GM23338 (cell line): ENCODE measurements at regions not wholly inside any gene's neighbourhood (a gene's known extent, or its start where the extent isn't known, plus 50 kb on each side); places are given as distances from the start of the nearest gene placed in this dataset.

ENCODE experiments used
- ATAC-seq: fragments of 200-7000 bp; cut with Tn5 transposase; 3 replicates; pipeline ENCODE4 v1.9.1; 2020
- DNase-seq: peaks from one replicate; pipeline ENCODE4 v3.0.0-alpha.2; 2015; ENCODE audit warnings: low spot score
- H2AFZ ChIP-seq: fragments of 200-600 bp; sonication (generic); 2 replicates; pipeline ENCODE4 v1.8.0; 2016; ENCODE audit warnings: antibody characterized with exemption, mild to moderate bottlenecking, moderate library complexity
- H3F3A ChIP-seq: fragments of 200-600 bp; sonication (generic); replicated peaks from 2 replicates; pipeline ENCODE4 v1.8.0; 2017; ENCODE audit warnings: antibody characterized with exemption, mixed run types, low read depth
- H3K27ac ChIP-seq: fragments of 200-600 bp; sonication (generic); 2 replicates; pipeline ENCODE4 v1.6.1; 2016; ENCODE audit warnings: low read depth
- H3K27me3 ChIP-seq: fragments of 200-600 bp; sonication (generic); 2 replicates; pipeline ENCODE4 v1.8.0; 2016; ENCODE audit warnings: mild to moderate bottlenecking, mixed run types, moderate library complexity; ENCODE audit not compliant: insufficient read depth
- H3K36me3 ChIP-seq: fragments of 200-600 bp; sonication (generic); 2 replicates; pipeline ENCODE4 v1.8.0; 2016; ENCODE audit warnings: mild to moderate bottlenecking; ENCODE audit not compliant: insufficient read depth
- H3K4me1 ChIP-seq: fragments of 200-600 bp; sonication (generic); 2 replicates; pipeline ENCODE4 v1.8.0; 2016; ENCODE audit warnings: mild to moderate bottlenecking, moderate library complexity; ENCODE audit not compliant: insufficient read depth
- H3K4me2 ChIP-seq: fragments of 200-600 bp; sonication (generic); 2 replicates; pipeline ENCODE4 v1.7.1; 2017; ENCODE audit warnings: mixed run types
- H3K4me3 ChIP-seq: fragments of 200-600 bp; sonication (generic); 2 replicates; pipeline ENCODE4 v1.6.1; 2016; ENCODE audit warnings: mixed run types
- H3K79me2 ChIP-seq: fragments of 200-600 bp; sonication (generic); replicated peaks from 2 replicates; pipeline ENCODE4 v1.8.0; 2017; ENCODE audit warnings: mild to moderate bottlenecking; ENCODE audit not compliant: insufficient read depth
- H3K9me2 ChIP-seq: fragments of 200-600 bp; sonication (generic); 2 replicates; pipeline ENCODE4 v1.8.0; 2017; ENCODE audit not compliant: insufficient read depth
- H4K20me1 ChIP-seq: fragments of 200-600 bp; sonication (generic); replicated peaks from 2 replicates; pipeline ENCODE4 v1.8.0; 2017; ENCODE audit warnings: mild to moderate bottlenecking; ENCODE audit not compliant: insufficient read depth
- H3K27ac Mint-ChIP-seq: 2 replicates; pipeline ENCODE4 v1.8.0; 2020; ENCODE audit warnings: inconsistent platforms, mild to moderate bottlenecking, moderate library complexity, mixed read lengths
- H3K27me3 Mint-ChIP-seq: 3 replicates; pipeline ENCODE4 v1.8.0; 2022; ENCODE audit warnings: low read depth, mild to moderate bottlenecking, moderate library complexity, mixed read lengths, inconsistent platforms; ENCODE audit not compliant: insufficient read depth, poor library complexity
- H3K36me3 Mint-ChIP-seq: 3 replicates; pipeline ENCODE4 v1.8.0; 2021; ENCODE audit warnings: low read depth, mild to moderate bottlenecking, inconsistent platforms, moderate library complexity, mixed read lengths
- H3K4me1 Mint-ChIP-seq: 3 replicates; pipeline ENCODE4 v1.8.0; 2020; ENCODE audit warnings: mild to moderate bottlenecking, inconsistent platforms, mixed read lengths
- H3K4me3 Mint-ChIP-seq: 3 replicates; pipeline ENCODE4 v1.8.0; 2021; ENCODE audit warnings: moderate library complexity, mild to moderate bottlenecking, inconsistent platforms, mixed read lengths
- H3K9me3 Mint-ChIP-seq: 3 replicates; pipeline ENCODE4 v1.8.0; 2020; ENCODE audit warnings: moderate library complexity, mild to moderate bottlenecking, inconsistent platforms, mixed read lengths
- CREB1 ChIP-seq: fragments of 250-450 bp; sonication (Bioruptor Pico); IDR thresholded peaks from 2 replicates; pipeline ENCODE4 v1.5.0; 2020; ENCODE audit warnings: low read depth, mild to moderate bottlenecking, moderate library complexity
- CTCF ChIP-seq, 2 experiments: fragments of 200-600 bp in 1 of 2; sonication (generic) in 1 of 2; conservative IDR thresholded peaks; 2 replicates each; pipeline versions ENCODE4 v1.5.1 to v1.6.1; 2016 to 2017; ENCODE audit warnings: antibody characterized with exemption in 2 of 2, low read depth in 2 of 2, mild to moderate bottlenecking in 2 of 2, moderate library complexity in 1 of 2
- ETS1 ChIP-seq: IDR thresholded peaks from 2 replicates; pipeline ENCODE4 v1.6.1; 2016; ENCODE audit warnings: antibody characterized with exemption
- EZH2 ChIP-seq: fragments of 200-600 bp; sonication (generic); IDR thresholded peaks from one replicate; pipeline ENCODE4 v1.8.0; 2017; ENCODE audit warnings: antibody characterized with exemption, mild to moderate bottlenecking, low read depth; ENCODE audit not compliant: unreplicated experiment
- EZH2phosphoT487 ChIP-seq: fragments of 200-600 bp; sonication (generic); IDR thresholded peaks from one replicate; pipeline ENCODE4 v1.8.1; 2018; ENCODE audit warnings: antibody characterized with exemption; ENCODE audit not compliant: unreplicated experiment
- JUNB ChIP-seq: IDR thresholded peaks from one replicate; pipeline ENCODE4 v1.6.1; 2016; ENCODE audit warnings: antibody characterized with exemption; ENCODE audit not compliant: unreplicated experiment
- NANOG ChIP-seq: IDR thresholded peaks from 2 replicates; pipeline ENCODE4 v1.6.1; 2016; ENCODE audit warnings: antibody characterized with exemption, borderline replicate concordance
- POLR2AphosphoS5 ChIP-seq: IDR thresholded peaks from 2 replicates; pipeline ENCODE4 v1.6.1; 2016; ENCODE audit warnings: antibody characterized with exemption, low read depth
- REST ChIP-seq: IDR thresholded peaks from one replicate; pipeline ENCODE4 v1.6.1; 2018; ENCODE audit warnings: antibody characterized with exemption; ENCODE audit not compliant: unreplicated experiment
- STAT1 ChIP-seq: IDR thresholded peaks from one replicate; pipeline ENCODE4 v1.6.1; 2016; ENCODE audit warnings: antibody characterized with exemption; ENCODE audit not compliant: unreplicated experiment
- ZNF114 ChIP-seq: fragments of 250-450 bp; sonication (Bioruptor Pico); IDR thresholded peaks from 2 replicates; pipeline ENCODE4 v1.5.0; 2020; ENCODE audit warnings: mild to moderate bottlenecking, moderate library complexity
- ZNF331 ChIP-seq: fragments of 250-450 bp; sonication (Bioruptor Pico); IDR thresholded peaks from 2 replicates; pipeline ENCODE4 v1.5.0; 2020; ENCODE audit warnings: low read depth, mild to moderate bottlenecking, moderate library complexity
- ZNF462 ChIP-seq: fragments of 250-450 bp; sonication (Bioruptor Pico); IDR thresholded peaks from 2 replicates; pipeline ENCODE4 v1.5.0; 2020; ENCODE audit warnings: mild to moderate bottlenecking, moderate library complexity

- peaks cover 13% of the 10 kb centered on the region; the same call in 2 of the 3 replicates for H3K9me3 Mint-ChIP-seq
- H3K27me3 Mint-ChIP-seq = peaks cover 2% of the 10 kb centered on the region
- ATAC-seq = no peak
- Histone ChIP-seq H3K79me2 (no peaks in the 10 kb centered on the region), H2AFZ (no peak overlapping the region), H3K4me3 (no peak overlapping the region), H3K27ac (no peak overlapping the region), H3K27me3 (no peaks in the 10 kb centered on the region), H3K4me1 (no peaks in the 10 kb centered on the region; the same call in 1 of the 2 replicates), H3K4me2 (no peak overlapping the region), H4K20me1 (no peaks in the 10 kb centered on the region), H3K9me2 (no peaks in the 10 kb centered on the region), H3F3A (no peaks in the 10 kb centered on the region), H3K36me3 (no peaks in the 10 kb centered on the region)
- no peak overlapping the region for H3K27ac Mint-ChIP-seq
- no peak for DNase-seq
- peaks cover 20% of the 10 kb centered on the region; the same call in 2 of the 3 replicates for H3K36me3 Mint-ChIP-seq
- peaks cover 19% of the 10 kb centered on the region for H3K4me1 Mint-ChIP-seq
- TF ChIP-seq ZNF462 (no peak), ZNF114 (CRISPR knock-in tag) (no peak), EZH2phosphoT487 (no peak), EZH2 (no peak), CTCF (conservative IDR thresholded peaks at IDR 0.05; ENCODE audit: low read depth in 2 of 2) (no peak), POLR2AphosphoS5 (no peak), JUNB (no peak), NANOG (no peak), CREB1 (CRISPR knock-in tag) (no peak), STAT1 (no peak), REST (no peak), ETS1 (no peak), ZNF331 (CRISPR knock-in tag) (no peak)
- H3K4me3 Mint-ChIP-seq = no peak overlapping the region
These were observed 1409.1 kb downstream of the CDH11 start for GRCh38 chr16:63712725-63713124.
